Erythroblast (primary cell): ENCODE measurements at regions not wholly inside any gene's neighbourhood (a gene's known extent, or its start where the extent isn't known, plus 50 kb on each side); places are given as distances from the start of the nearest gene placed in this dataset.
"Not testable (repeated sequence)": the region's sequence is repeated elsewhere in the genome, so short reads cannot be mapped to it uniquely, and the experiment has no call there.

Experiments
- DNase-seq, 2 experiments: peaks; one replicate each; lab custom pipeline; 2025; lab: John Stamatoyannopoulos, UW
- GATA1 ChIP-seq: IDR thresholded peaks from 2 replicates; pipeline ENCODE4 v1.6.1; 2011; ENCODE audit warnings: low read depth, mild to moderate bottlenecking, control low read depth, low read length, moderate library complexity
- POLR2A ChIP-seq: IDR thresholded peaks from 2 replicates; pipeline ENCODE4 v1.6.1; 2011; ENCODE audit warnings: mild to moderate bottlenecking, low read length

- TF ChIP-seq GATA1 (no peak), POLR2A (no peak)
- DNase-seq, result no peak
These were observed 516.9 kb downstream of the BRINP3 start for GRCh38 chr1:189960769-189961168.

GRCh38 chr1:189962181-189962580 lies 515.5 kb downstream of the BRINP3 start:
- no peak for DNase-seq
- no peak for TF ChIP-seq POLR2A

DNA sequence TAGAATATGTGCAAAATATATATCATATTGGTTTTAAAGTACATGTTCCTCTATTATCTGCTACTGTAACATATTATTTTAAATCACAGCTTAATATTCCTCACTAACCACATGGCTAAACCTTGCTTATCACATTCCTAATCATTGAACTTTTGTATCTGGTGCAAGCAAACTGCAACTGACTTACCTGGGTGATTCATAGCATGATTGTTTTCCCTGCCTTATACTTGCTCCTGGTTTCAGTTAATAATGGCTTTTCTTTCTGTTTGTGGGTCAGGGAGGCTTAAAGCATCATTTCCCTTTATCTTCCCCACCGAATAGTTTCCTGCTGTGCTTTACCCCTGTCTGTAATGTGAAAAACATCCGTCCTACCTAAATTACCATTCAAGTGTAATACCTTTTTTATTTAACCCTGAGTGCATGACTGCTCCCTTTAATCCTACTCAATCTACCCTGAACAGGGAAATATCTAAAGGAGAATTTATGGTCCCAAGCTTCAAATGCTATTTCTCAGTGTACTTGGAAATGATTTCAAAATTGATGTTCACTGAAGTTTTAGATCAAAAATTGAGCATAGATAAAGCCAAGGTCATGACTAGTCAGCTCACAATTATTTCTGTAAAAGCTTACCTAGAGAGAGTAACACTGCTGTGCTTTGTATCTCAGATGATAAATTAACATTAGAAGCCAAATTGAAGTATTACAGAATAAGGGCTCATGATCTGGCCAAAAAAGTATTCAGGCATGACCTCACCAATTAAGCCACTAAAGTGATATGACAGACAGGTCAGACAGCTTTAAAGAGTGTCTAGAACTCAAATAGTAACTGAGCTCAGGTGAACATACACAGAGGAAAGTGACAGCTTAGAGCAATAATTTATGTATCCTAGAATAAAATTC lies 507.1 kb downstream of the BRINP3 start:
- no peak for DNase-seq
- no peak for TF ChIP-seq GATA1
- TF ChIP-seq POLR2A, result no peak

GRCh38 chr1:189971656-189972055 lies 506.0 kb downstream of the BRINP3 start:
- DNase-seq, result no peak
- no peak for TF ChIP-seq POLR2A
- TF ChIP-seq GATA1, result no peak

- DNase-seq, result no peak
- no peak for TF ChIP-seq POLR2A
- no peak for TF ChIP-seq GATA1
These were observed 500.5 kb downstream of the BRINP3 start for GRCh38 chr1:189977184-189977583.

GRCh38 chr1:189983166-189983890 lies 494.3 kb downstream of the BRINP3 start:
- TF ChIP-seq GATA1, result no peak
- TF ChIP-seq POLR2A, result no peak
- DNase-seq, result no peak

- TF ChIP-seq GATA1 (no peak), POLR2A (no peak)
- DNase-seq, result no peak
These were observed 491.1 kb downstream of the BRINP3 start for GRCh38 chr1:189986516-189986915.

DNA sequence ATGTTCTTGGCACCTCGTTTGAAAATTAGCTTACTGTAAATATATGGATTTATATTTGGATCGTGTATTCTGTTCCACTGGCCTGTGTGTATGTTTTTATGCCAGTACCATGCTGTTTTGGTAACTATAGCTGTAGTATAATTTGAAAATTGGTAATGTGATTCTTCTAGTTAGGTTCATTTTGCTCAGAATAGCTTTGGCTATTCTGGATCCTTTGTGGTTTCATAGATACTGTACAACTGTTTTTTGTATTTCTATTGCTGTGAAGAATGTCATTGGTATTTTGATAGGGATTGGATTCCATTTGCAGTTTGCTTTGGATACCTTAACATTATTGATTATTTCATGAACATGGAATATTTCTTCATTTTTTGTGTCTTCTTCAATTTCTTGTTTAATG lies 490.2 kb downstream of the BRINP3 start:
- TF ChIP-seq GATA1 (no peak), POLR2A (no peak)
- no peak for DNase-seq

DNA sequence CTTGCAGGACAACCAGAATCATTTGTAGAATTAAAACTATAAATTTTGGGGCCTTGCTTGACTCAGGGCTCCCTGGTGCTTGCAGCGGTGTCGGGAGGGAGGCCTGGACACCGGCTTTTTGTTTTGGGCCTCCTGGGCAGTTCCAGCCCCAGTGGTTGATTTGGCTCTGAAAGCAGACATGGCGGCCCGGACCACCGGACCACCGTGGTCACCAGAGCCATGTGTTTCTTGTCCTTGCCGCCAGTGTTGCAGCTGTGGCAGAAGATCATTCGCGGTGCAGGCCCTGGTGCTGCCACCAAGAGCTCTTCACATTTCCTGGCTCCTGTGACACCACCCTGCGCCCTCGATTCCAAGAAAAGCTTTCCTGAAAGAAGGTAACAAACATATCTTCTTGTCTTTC lies 484.8 kb downstream of the BRINP3 start:
- no peak for TF ChIP-seq POLR2A
- TF ChIP-seq GATA1, result no peak
- DNase-seq, result no peak

DNA sequence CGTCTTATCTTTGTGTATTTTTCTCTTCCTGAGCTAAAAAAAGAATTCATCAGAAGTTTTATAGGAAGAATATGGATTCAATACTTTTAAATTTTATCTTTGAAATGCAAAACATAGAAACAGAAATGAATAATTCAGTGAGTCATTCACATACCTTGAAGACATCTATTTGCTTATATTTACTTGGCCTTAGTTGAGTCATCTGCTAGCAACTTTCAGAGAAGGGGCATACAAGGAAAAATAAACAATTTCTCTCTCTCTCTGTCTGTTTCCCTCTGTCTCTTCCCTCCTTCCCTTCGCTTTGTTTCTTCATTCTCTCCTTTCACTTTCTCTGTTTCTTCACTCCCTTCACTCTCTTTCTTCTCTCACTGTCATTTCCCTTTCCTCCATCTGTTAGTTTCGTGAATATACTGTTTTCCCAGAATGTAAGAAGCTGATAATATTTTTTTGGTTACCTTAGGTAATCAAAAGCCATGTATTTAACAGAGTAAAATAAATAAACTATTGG lies 477.2 kb downstream of the BRINP3 start:
- no peak for DNase-seq
- no peak for TF ChIP-seq POLR2A
- no peak for TF ChIP-seq GATA1

- no peak for DNase-seq
- TF ChIP-seq POLR2A (no peak), GATA1 (no peak)
These were observed 476.5 kb downstream of the BRINP3 start for GRCh38 chr1:190001187-190001586.

DNA sequence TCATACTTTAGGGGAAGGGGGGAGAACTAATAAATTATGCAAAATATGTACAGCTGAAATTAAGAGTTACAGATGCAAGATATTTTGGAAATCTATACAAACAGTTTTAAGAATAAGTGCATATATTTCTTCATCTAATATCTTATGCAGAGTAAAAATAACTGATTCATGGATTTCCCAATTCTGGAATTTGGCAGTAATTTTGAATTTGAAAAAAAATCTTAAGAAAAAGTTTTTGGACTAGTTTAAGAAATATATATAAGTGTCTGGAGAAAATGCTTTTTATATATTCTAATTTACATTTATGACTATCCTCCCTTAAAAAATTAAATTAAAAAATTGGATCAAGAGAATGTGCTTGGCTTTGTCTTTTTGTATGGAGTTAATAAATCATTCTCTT lies 474.3 kb downstream of the BRINP3 start:
- no peak for TF ChIP-seq GATA1
- TF ChIP-seq POLR2A, result no peak
- no peak for DNase-seq

DNA sequence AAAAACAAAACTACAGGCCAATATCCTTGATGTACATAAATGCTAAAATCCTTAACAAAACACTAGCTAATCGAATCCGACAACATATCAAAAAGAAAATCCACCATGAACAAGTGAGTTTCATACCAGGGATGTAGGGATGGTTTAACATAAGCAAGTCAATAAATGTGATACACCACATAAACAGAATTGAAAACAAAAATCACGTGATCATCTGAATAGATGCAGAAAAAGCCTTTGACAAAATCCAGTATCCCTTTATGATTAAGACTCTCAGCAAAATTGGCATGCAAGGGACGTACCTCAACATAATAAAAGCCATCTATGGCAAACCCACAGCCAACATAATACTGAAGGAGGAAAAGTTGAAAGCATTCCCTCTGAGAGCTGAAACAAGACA lies 466.1 kb downstream of the BRINP3 start:
- no peak for DNase-seq

DNA sequence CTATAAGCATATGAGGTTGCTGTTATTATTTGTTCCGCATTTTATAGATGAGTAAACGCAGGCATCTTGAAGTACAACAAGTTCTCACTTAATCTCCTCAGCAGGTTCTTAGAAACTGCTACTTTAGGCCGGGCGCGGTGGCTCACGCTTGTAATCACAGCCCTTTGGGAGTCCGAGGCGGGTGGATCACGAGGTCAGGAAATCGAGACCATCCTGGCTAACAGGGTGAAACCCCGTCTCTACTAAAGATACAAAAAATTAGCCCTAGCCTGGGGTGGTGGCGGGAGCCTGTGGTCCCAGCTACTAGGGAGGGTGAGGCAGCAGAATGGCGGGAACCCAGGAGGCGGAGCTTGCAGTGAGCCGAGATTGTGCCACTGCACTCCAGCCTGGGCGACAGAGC lies 458.5 kb downstream of the BRINP3 start:
- not testable (repeated sequence) for DNase-seq

More for the DNA sequence above, 466.1 kb downstream of the BRINP3 start:
- TF ChIP-seq GATA1 (no peak), POLR2A (no peak)

DNA sequence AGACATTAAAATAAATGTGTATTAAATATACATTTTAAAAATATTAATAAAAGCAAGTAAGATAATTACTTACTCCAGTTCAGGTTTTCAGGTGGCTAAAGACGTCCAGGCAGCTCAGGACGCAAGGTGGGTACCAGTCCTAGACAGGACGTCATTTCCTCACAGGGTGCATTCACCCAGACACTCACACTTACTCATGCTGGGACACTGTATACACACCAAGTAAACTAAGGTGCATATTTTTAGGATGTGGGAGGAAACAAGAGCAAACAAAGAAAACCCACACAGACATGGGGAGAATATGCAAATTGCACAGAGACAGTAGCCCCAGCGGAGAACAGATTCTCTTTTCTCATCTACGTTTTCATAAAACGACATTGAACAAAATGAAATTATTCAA lies 457.9 kb downstream of the BRINP3 start:
- no peak for TF ChIP-seq GATA1
- TF ChIP-seq POLR2A, result no peak

More for the DNA sequence above, 457.9 kb downstream of the BRINP3 start:
- no peak for DNase-seq
